Ascending aorta (tissue), 2 donors: ENCODE measurements at regions not wholly inside any gene's neighbourhood (a gene's known extent, or its start where the extent isn't known, plus 50 kb on each side); places are given as distances from the start of the nearest gene placed in this dataset.

Experiments used
- DNase-seq, 2 donors: peaks; one replicate each; pipeline ENCODE4 v3.0.0-alpha.2; 2019; ENCODE audit warnings: low spot score in 2 of 2
- H3K27ac ChIP-seq, 2 donors: fragments of 200-600 bp; sonication (generic); one replicate each; pipeline ENCODE4 v1.5.1; 2016 to 2017; ENCODE audit warnings: mild to moderate bottlenecking in 1 of 2
- H3K27me3 ChIP-seq: fragments of 200-600 bp; sonication (generic); one replicate; pipeline ENCODE4 v1.5.1; 2017
- H3K36me3 ChIP-seq, 2 donors: fragments of 200-600 bp; sonication (generic); one replicate each; pipeline ENCODE4 v1.5.1; 2016
- H3K4me1 ChIP-seq, 2 donors: fragments of 200-600 bp; sonication (generic); one replicate each; pipeline ENCODE4 v1.5.1; 2016 to 2017; ENCODE audit warnings: mild to moderate bottlenecking in 1 of 2
- H3K4me3 ChIP-seq, 2 donors: fragments of 200-600 bp; sonication (generic); one replicate each; pipeline ENCODE4 v1.5.1; 2016 to 2017; ENCODE audit warnings: mild to moderate bottlenecking in 1 of 2
- H3K9me3 ChIP-seq, 2 donors: fragments of 200-600 bp; sonication (generic); one replicate each; pipeline ENCODE4 v1.5.1; 2016
- CTCF ChIP-seq, 3 experiments: fragments of 200-600 bp in 2 of 3; fragments of 450-650 bp in 1 of 3; sonication (generic) in 2 of 3; IDR thresholded peaks; one replicate each; pipeline ENCODE4 v1.5.1; 2016 to 2019; ENCODE audit warnings: antibody characterized with exemption in 3 of 3, mild to moderate bottlenecking in 1 of 3, moderate library complexity in 1 of 3
- intact Hi-C: fragments of 100-400 bp; cut with DNase I; formaldehyde crosslinking; loops from one replicate; pipeline ENCODE4 v1.15.1; 2023

- no peaks in the 10 kb centered on the region for H3K27me3 ChIP-seq
- no peak for DNase-seq
- no peak overlapping the region for H3K27ac ChIP-seq
- no peak for TF ChIP-seq CTCF (IDR thresholded peaks at IDR 0.05)
- H3K4me3 ChIP-seq = no peak overlapping the region
- H3K9me3 ChIP-seq = peaks cover 0 to 9% of the 10 kb centered on the region in 2 donors
- H3K4me1 ChIP-seq = no peaks in the 10 kb centered on the region
- H3K36me3 ChIP-seq = no peaks in the 10 kb centered on the region
- intact Hi-C loops = no loop called here
Observed at GRCh38 chr2:567865-568638, 109.2 kb downstream of the TMEM18 start.

GRCh38 chr2:567496-567864, 109.7 kb downstream of the TMEM18 start:
- no peaks in the 10 kb centered on the region for H3K27me3 ChIP-seq
- no peak overlapping the region for H3K4me3 ChIP-seq
- no peaks in the 10 kb centered on the region for H3K36me3 ChIP-seq
- H3K4me1 ChIP-seq = no peaks in the 10 kb centered on the region
- intact Hi-C loops = no loop called here
- no peak overlapping the region for H3K27ac ChIP-seq
- no peak for DNase-seq
- H3K9me3 ChIP-seq = peaks cover 0 to 9% of the 10 kb centered on the region in 2 donors
- TF ChIP-seq CTCF (IDR thresholded peaks at IDR 0.05) = no peak

GRCh38 chr2:566379-567313, 110.6 kb downstream of the TMEM18 start:
- Histone ChIP-seq H3K9me3 (peaks cover 0 to 8% of the 10 kb centered on the region in 2 donors), H3K27me3 (no peaks in the 10 kb centered on the region), H3K27ac (no peak overlapping the region), H3K36me3 (no peaks in the 10 kb centered on the region), H3K4me1 (no peaks in the 10 kb centered on the region), H3K4me3 (no peak overlapping the region)
- intact Hi-C loops = no loop called here
- DNase-seq = no peak
- no peak for TF ChIP-seq CTCF (IDR thresholded peaks at IDR 0.05)

GRCh38 chr2:564471-565181, 112.6 kb downstream of the TMEM18 start:
- no peak for DNase-seq

More at GRCh38 chr2:564471-565181, 112.6 kb downstream of the TMEM18 start:
- Histone ChIP-seq H3K9me3 (no peaks in the 10 kb centered on the region), H3K4me3 (no peak overlapping the region), H3K27me3 (no peaks in the 10 kb centered on the region), H3K27ac (no peak overlapping the region), H3K4me1 (no peaks in the 10 kb centered on the region), H3K36me3 (no peaks in the 10 kb centered on the region)
- intact Hi-C loops = no loop called here
- no peak for TF ChIP-seq CTCF (IDR thresholded peaks at IDR 0.05)
